CD4-positive, CD25-positive, alpha-beta regulatory T cell (primary cell): ENCODE measurements at regions not wholly inside any gene's neighbourhood (a gene's known extent, or its start where the extent isn't known, plus 50 kb on each side); places are given as distances from the start of the nearest gene placed in this dataset.

Experiments
- ATAC-seq, 2 donors: fragments of 150-1000 bp; cut with Tn5 transposase; one replicate each; pipeline ENCODE4 v1.10.0; 2021; ENCODE audit warnings: low read depth in 2 of 2, moderate number of reproducible peaks in 2 of 2, moderate library complexity in 1 of 2
- DNase-seq, 3 donors: peaks; one replicate each; pipeline versions ENCODE4 v3.0.0 to v3.0.0-alpha.2; 2012 to 2022; ENCODE audit warnings: mixed read lengths in 1 of 3
- H3K27ac ChIP-seq: one replicate; pipeline ENCODE4 v1.7.0; 2013; ENCODE audit warnings: mild to moderate bottlenecking, low read length; ENCODE audit not compliant: insufficient read depth, poor library complexity, severe bottlenecking
- H3K27me3 ChIP-seq: one replicate; pipeline ENCODE4 v1.7.0; 2013; ENCODE audit warnings: low read length; ENCODE audit not compliant: control insufficient read depth, insufficient read depth
- H3K36me3 ChIP-seq: one replicate; pipeline ENCODE4 v1.7.0; 2013; ENCODE audit warnings: mild to moderate bottlenecking, low read length, moderate library complexity; ENCODE audit not compliant: control insufficient read depth, insufficient read depth
- H3K4me1 ChIP-seq: 2 replicates; pipeline ENCODE4 v1.7.0; 2013; ENCODE audit warnings: mild to moderate bottlenecking, low read length; ENCODE audit not compliant: insufficient read depth, control insufficient read depth, poor library complexity, severe bottlenecking
- H3K4me3 ChIP-seq: one replicate; pipeline ENCODE4 v1.7.0; 2013; ENCODE audit warnings: low read depth, mild to moderate bottlenecking, low read length, moderate library complexity
- H3K9me3 ChIP-seq, 2 experiments: 1 replicate in 1 of 2; 2 replicates in 1 of 2; pipeline ENCODE4 v1.7.0; 2013; ENCODE audit warnings: low read length in 2 of 2, mild to moderate bottlenecking in 1 of 2, moderate library complexity in 1 of 2; ENCODE audit not compliant: control insufficient read depth in 2 of 2
- H3K27ac Mint-ChIP-seq, 3 donors: one replicate each; pipeline ENCODE4 v1.8.0; 2020 to 2022; ENCODE audit warnings: mild to moderate bottlenecking in 3 of 3, mixed read lengths in 3 of 3, moderate library complexity in 2 of 3
- H3K27me3 Mint-ChIP-seq: one replicate; pipeline ENCODE4 v1.8.0; 2022; ENCODE audit warnings: mild to moderate bottlenecking, mixed read lengths
- H3K36me3 Mint-ChIP-seq: one replicate; pipeline ENCODE4 v1.8.0; 2020; ENCODE audit warnings: mixed read lengths
- H3K4me1 Mint-ChIP-seq, 4 donors: one replicate each; pipeline ENCODE4 v1.8.0; 2020 to 2022; ENCODE audit warnings: mixed read lengths in 4 of 4, mild to moderate bottlenecking in 1 of 4
- H3K4me3 Mint-ChIP-seq, 4 donors: one replicate each; pipeline ENCODE4 v1.8.0; 2020 to 2022; ENCODE audit warnings: mild to moderate bottlenecking in 4 of 4, mixed read lengths in 4 of 4, moderate library complexity in 3 of 4
- H3K9me3 Mint-ChIP-seq, 7 donors: one replicate each; pipeline ENCODE4 v1.8.0; 2020 to 2022; ENCODE audit warnings: mixed read lengths in 7 of 7, mild to moderate bottlenecking in 3 of 7, moderate library complexity in 2 of 7

DNA sequence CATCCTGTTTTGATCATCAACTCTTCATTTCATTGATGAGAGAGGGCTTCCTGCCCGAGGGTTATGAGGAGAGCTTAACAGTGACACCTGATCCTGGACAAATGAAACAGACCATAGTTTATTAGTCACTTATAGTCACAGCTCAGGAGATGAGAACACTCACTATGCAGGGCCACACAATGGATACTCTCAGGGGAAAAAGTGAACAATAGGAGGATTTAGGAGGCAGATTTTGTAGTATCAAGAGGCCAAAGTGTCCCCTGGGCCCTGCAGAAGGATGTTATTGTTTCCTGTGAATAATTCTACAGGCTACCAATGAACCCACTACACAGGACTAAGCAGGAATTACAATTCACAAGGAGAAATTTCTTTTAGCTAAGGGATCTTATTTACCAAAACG, 772.8 kb upstream of the MAN1A1 start:
- peaks cover 0 to 8% (median 2%) of the 10 kb centered on the region in 7 donors for H3K9me3 Mint-ChIP-seq
- Histone ChIP-seq H3K27me3 (no peaks in the 10 kb centered on the region), H3K36me3 (no peaks in the 10 kb centered on the region), H3K4me1 (no peaks in the 10 kb centered on the region), H3K4me3 (no peak overlapping the region), H3K9me3 (no peaks in the 10 kb centered on the region), H3K27ac (no peak overlapping the region)
- no peaks in the 10 kb centered on the region for H3K4me1 Mint-ChIP-seq
- no peaks in the 10 kb centered on the region for H3K27me3 Mint-ChIP-seq
- ATAC-seq (no peak), DNase-seq (no peak)
- no peak overlapping the region for H3K27ac Mint-ChIP-seq
- no peaks in the 10 kb centered on the region for H3K36me3 Mint-ChIP-seq
- no peak overlapping the region for H3K4me3 Mint-ChIP-seq

DNA sequence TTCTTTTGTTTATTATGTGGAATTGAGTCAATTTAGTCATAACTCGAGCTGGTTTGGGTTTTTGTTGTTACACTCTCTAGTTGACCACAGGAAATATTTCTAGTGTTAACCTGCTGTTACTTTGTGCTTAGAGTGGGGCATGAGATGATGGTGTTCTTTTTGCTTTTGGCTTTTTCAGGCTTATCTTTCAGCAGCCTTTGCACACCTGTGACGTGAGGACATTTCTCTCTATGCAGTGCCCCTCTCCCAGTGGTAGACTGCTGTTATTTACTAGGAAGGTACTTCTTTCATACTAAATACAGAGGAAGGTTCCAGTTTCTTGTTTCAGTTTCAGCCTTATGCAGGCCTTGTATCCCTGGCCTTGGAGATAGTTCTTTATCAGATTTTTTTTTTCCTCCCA, 766.8 kb upstream of the MAN1A1 start:
- Histone ChIP-seq H3K27ac (no peak overlapping the region), H3K36me3 (no peaks in the 10 kb centered on the region), H3K4me1 (no peaks in the 10 kb centered on the region), H3K27me3 (no peaks in the 10 kb centered on the region), H3K4me3 (no peak overlapping the region), H3K9me3 (no peaks in the 10 kb centered on the region)
- H3K9me3 Mint-ChIP-seq: peaks cover 0 to 3% (median 0%) of the 10 kb centered on the region in 7 donors
- no peak overlapping the region for H3K4me3 Mint-ChIP-seq
- no peak for DNase-seq
- no peak for ATAC-seq
- no peak overlapping the region for H3K27ac Mint-ChIP-seq
- no peaks in the 10 kb centered on the region for H3K36me3 Mint-ChIP-seq
- no peaks in the 10 kb centered on the region for H3K27me3 Mint-ChIP-seq
- no peaks in the 10 kb centered on the region for H3K4me1 Mint-ChIP-seq

- no peak for ATAC-seq
- H3K9me3 ChIP-seq: no peaks in the 10 kb centered on the region
Measured at GRCh38 chr6:120112980-120113379, 763.4 kb upstream of the MAN1A1 start.

GRCh38 chr6:120111001-120111400, 761.4 kb upstream of the MAN1A1 start:
- H3K36me3 ChIP-seq: no peaks in the 10 kb centered on the region
- H3K4me3 Mint-ChIP-seq: no peak overlapping the region
- no peaks in the 10 kb centered on the region for H3K36me3 Mint-ChIP-seq
- H3K27ac Mint-ChIP-seq: no peak overlapping the region
- ATAC-seq (no peak), DNase-seq (no peak)
- H3K27me3 Mint-ChIP-seq: no peaks in the 10 kb centered on the region
- H3K9me3 Mint-ChIP-seq: peaks cover 0 to 4% (median 1%) of the 10 kb centered on the region in 7 donors
- H3K4me3 ChIP-seq: no peak overlapping the region
- H3K9me3 ChIP-seq: no peaks in the 10 kb centered on the region
- H3K4me1 ChIP-seq: no peaks in the 10 kb centered on the region
- H3K4me1 Mint-ChIP-seq: no peaks in the 10 kb centered on the region
- no peaks in the 10 kb centered on the region for H3K27me3 ChIP-seq
- no peak overlapping the region for H3K27ac ChIP-seq

More at GRCh38 chr6:120112980-120113379, 763.4 kb upstream of the MAN1A1 start:
- Histone ChIP-seq H3K27ac (no peak overlapping the region), H3K27me3 (no peaks in the 10 kb centered on the region), H3K36me3 (no peaks in the 10 kb centered on the region), H3K4me1 (no peaks in the 10 kb centered on the region), H3K4me3 (no peak overlapping the region)
- Mint-ChIP-seq H3K9me3 (peaks cover 0 to 4% (median under 1%) of the 10 kb centered on the region in 7 donors), H3K4me1 (no peaks in the 10 kb centered on the region), H3K27ac (no peak overlapping the region), H3K4me3 (no peak overlapping the region), H3K36me3 (no peaks in the 10 kb centered on the region), H3K27me3 (no peaks in the 10 kb centered on the region)
- no peak for DNase-seq

GRCh38 chr6:120108061-120108795, 758.7 kb upstream of the MAN1A1 start:
- H3K4me3 ChIP-seq: no peak overlapping the region
- no peaks in the 10 kb centered on the region for H3K27me3 ChIP-seq
- no peak overlapping the region for H3K27ac Mint-ChIP-seq
- no peak for ATAC-seq
- H3K4me1 Mint-ChIP-seq: no peaks in the 10 kb centered on the region
- no peaks in the 10 kb centered on the region for H3K9me3 ChIP-seq
- H3K27ac ChIP-seq: no peak overlapping the region
- H3K27me3 Mint-ChIP-seq: no peaks in the 10 kb centered on the region
- H3K9me3 Mint-ChIP-seq: peaks cover 0 to 4% (median 0%) of the 10 kb centered on the region in 7 donors
- H3K36me3 Mint-ChIP-seq: no peaks in the 10 kb centered on the region
- no peak overlapping the region for H3K4me3 Mint-ChIP-seq
- H3K36me3 ChIP-seq: no peaks in the 10 kb centered on the region
- DNase-seq: no peak
- no peaks in the 10 kb centered on the region for H3K4me1 ChIP-seq

DNA sequence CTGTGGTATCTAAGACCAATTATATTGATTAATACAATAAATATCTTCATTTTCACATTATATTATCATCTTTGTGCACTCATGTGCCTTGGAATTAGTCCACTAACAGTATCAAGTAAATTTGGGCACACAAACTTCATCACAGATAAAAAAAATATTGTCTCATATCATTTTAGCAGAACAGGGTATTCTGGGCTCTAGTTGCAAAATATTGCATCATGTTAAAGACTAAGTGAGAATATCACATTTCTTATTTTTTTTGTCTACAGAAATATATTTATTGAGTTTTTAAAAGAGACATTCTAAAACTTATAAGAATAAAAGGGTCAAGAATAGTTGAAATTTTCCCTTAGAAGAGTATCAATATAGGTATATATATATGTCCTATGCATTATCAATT, 754.1 kb upstream of the MAN1A1 start:
- Histone ChIP-seq H3K4me1 (no peaks in the 10 kb centered on the region), H3K27ac (no peak overlapping the region), H3K27me3 (no peaks in the 10 kb centered on the region), H3K9me3 (no peaks in the 10 kb centered on the region), H3K4me3 (no peak overlapping the region), H3K36me3 (no peaks in the 10 kb centered on the region)
- DNase-seq (no peak), ATAC-seq (no peak)
- H3K9me3 Mint-ChIP-seq: peaks cover 0 to 2% (median 0%) of the 10 kb centered on the region in 7 donors
- H3K36me3 Mint-ChIP-seq: no peaks in the 10 kb centered on the region
- no peaks in the 10 kb centered on the region for H3K27me3 Mint-ChIP-seq
- no peak overlapping the region for H3K27ac Mint-ChIP-seq
- H3K4me1 Mint-ChIP-seq: no peaks in the 10 kb centered on the region
- H3K4me3 Mint-ChIP-seq: no peak overlapping the region

DNA sequence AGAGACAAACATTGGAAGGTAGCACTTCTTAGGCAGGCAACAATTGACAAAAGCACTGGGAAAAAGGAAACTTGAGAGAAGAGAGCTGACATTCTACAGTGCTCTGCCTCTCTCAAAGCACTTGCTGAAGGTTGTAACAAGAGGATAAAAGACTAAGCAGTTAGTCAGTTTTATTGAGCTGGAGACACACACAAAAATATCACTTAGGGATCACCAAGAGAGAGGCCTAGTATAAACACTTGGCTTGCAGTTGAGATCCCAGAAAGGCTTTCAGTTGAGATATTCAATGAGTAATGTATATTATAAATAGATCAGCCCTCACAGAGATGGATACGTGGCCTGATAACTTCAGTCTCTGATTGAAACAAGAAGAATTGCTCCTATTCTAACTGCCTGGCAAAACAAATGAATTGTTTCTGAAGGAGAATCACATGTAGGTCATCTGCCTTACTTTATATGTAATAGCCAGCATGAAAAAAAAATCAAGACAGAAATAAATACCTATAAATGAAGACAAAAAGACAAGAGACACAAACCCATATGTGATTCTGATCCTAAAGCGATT, 747.2 kb upstream of the MAN1A1 start:
- DNase-seq (no peak), ATAC-seq (no peak)
- Mint-ChIP-seq H3K36me3 (no peaks in the 10 kb centered on the region), H3K4me1 (no peaks in the 10 kb centered on the region), H3K27me3 (no peaks in the 10 kb centered on the region), H3K27ac (no peak overlapping the region), H3K9me3 (peaks cover 0 to 2% (median 0%) of the 10 kb centered on the region in 7 donors), H3K4me3 (no peak overlapping the region)
- Histone ChIP-seq H3K4me1 (no peaks in the 10 kb centered on the region), H3K4me3 (no peak overlapping the region), H3K27me3 (no peaks in the 10 kb centered on the region), H3K9me3 (no peaks in the 10 kb centered on the region), H3K36me3 (no peaks in the 10 kb centered on the region), H3K27ac (no peak overlapping the region)

DNA sequence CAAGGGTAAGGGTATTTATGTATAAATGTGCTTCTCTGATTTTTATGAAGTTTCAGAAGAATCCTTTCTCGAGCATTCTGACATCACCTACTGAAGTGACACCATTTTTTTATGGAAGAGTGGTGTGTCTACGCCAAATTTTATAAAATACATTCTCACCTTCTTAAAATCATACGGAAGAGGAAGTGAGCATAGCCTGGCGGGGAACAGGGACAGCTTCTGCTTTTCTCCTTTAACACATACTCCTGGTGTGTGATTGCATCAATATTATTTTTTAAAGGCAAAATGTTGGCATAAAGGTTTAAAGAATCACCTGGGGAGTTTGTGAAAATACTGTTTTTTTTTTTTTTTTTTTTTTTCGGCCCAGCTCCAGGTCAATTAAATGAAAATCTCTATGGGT, 733.6 kb upstream of the MAN1A1 start:
- no peaks in the 10 kb centered on the region for H3K36me3 Mint-ChIP-seq
- Histone ChIP-seq H3K9me3 (no peaks in the 10 kb centered on the region), H3K4me3 (no peak overlapping the region), H3K27ac (no peak overlapping the region), H3K36me3 (no peaks in the 10 kb centered on the region), H3K4me1 (no peaks in the 10 kb centered on the region), H3K27me3 (no peaks in the 10 kb centered on the region)
- peaks cover 0 to 7% (median 0%) of the 10 kb centered on the region in 7 donors for H3K9me3 Mint-ChIP-seq
- ATAC-seq (no peak), DNase-seq (no peak)
- no peak overlapping the region for H3K4me3 Mint-ChIP-seq
- no peaks in the 10 kb centered on the region for H3K4me1 Mint-ChIP-seq
- no peak overlapping the region for H3K27ac Mint-ChIP-seq
- no peaks in the 10 kb centered on the region for H3K27me3 Mint-ChIP-seq
